HG02938 (cell line): ENCODE measurements at regions not wholly inside any gene's neighbourhood (a gene's known extent, or its start where the extent isn't known, plus 50 kb on each side); places are given as distances from the start of the nearest gene placed in this dataset.

ENCODE experiments used
- ATAC-seq: cut with Tn5 transposase; IDR thresholded peaks from one replicate; pipeline ENCODE4 v1.9.1; 2021; ENCODE audit warnings: mild to moderate bottlenecking, moderate library complexity; ENCODE audit not compliant: unreplicated experiment

GRCh38 chr9:111149018-111149759 is 110.9 kb upstream of the LPAR1 start:
- ATAC-seq: peak; percentile 19

GRCh38 chr9:111148052-111149017 is 110.1 kb upstream of the LPAR1 start:
- peak; percentile 69 for ATAC-seq

- no peak for ATAC-seq
Measured at GRCh38 chr9:111147041-111147440, 108.8 kb upstream of the LPAR1 start.

- no peak for ATAC-seq
Measured at GRCh38 chr9:111144741-111145140, 106.5 kb upstream of the LPAR1 start.

- ATAC-seq: no peak
Measured at GRCh38 chr9:111136180-111136579, 97.9 kb upstream of the LPAR1 start.

GRCh38 chr9:111131211-111131610 is 92.9 kb upstream of the LPAR1 start:
- ATAC-seq: no peak

GRCh38 chr9:111120526-111120925 is 82.3 kb upstream of the LPAR1 start:
- ATAC-seq: no peak

- no peak for ATAC-seq
Measured at GRCh38 chr9:111118256-111118948, 80.1 kb upstream of the LPAR1 start.

GRCh38 chr9:111114486-111114885 is 76.2 kb upstream of the LPAR1 start:
- ATAC-seq: no peak

GRCh38 chr9:111113712-111114111 is 75.4 kb upstream of the LPAR1 start:
- ATAC-seq: no peak

GRCh38 chr9:111110805-111111204 is 72.5 kb upstream of the LPAR1 start:
- no peak for ATAC-seq

GRCh38 chr9:111108946-111109345 is 70.7 kb upstream of the LPAR1 start:
- ATAC-seq: no peak

GRCh38 chr9:111107141-111107540 is 68.9 kb upstream of the LPAR1 start:
- ATAC-seq: no peak

GRCh38 chr9:111106202-111106601 is 67.9 kb upstream of the LPAR1 start:
- no peak for ATAC-seq

GRCh38 chr9:111102793-111103464 is 64.7 kb upstream of the LPAR1 start:
- ATAC-seq: no peak

- no peak for ATAC-seq
Measured at GRCh38 chr9:111099199-111100008, 61.1 kb upstream of the LPAR1 start.

GRCh38 chr9:111098093-111098492 is 59.8 kb upstream of the LPAR1 start:
- ATAC-seq: no peak

GRCh38 chr9:111096051-111096450 is 57.8 kb upstream of the LPAR1 start:
- ATAC-seq: no peak

- no peak for ATAC-seq
Measured at GRCh38 chr9:111095441-111095840, 57.2 kb upstream of the LPAR1 start.

- no peak for ATAC-seq
Measured at GRCh38 chr9:111094958-111095357, 56.7 kb upstream of the LPAR1 start.
